ENCODE measurements at regions not wholly inside any gene's neighbourhood (a gene's known extent, or its start where the extent isn't known, plus 50 kb on each side); places are given as distances from the start of the nearest gene placed in this dataset.
"Not testable (repeated sequence)": the region's sequence is repeated elsewhere in the genome, so short reads cannot be mapped to it uniquely, and the experiment has no call there.

GRCh38 chr10:9926881-9927280, 1090.8 kb upstream of the CELF2 start:
- DNase-seq (ENCODE audit: low read depth): no peak
- no peak for TF ChIP-seq CTCF (IDR thresholded peaks at IDR 0.05; ENCODE audit: low read length, missing control alignments)
- H3K4me3 ChIP-seq (replicated peaks; ENCODE audit: low read depth, low read length): no peak overlapping the region

GRCh38 chr10:9939716-9940115, 1078.0 kb upstream of the CELF2 start:
- no peak for DNase-seq (ENCODE audit: low read depth)
- H3K4me3 ChIP-seq (replicated peaks; ENCODE audit: low read depth, low read length): no peak overlapping the region
- no peak for TF ChIP-seq CTCF (IDR thresholded peaks at IDR 0.05; ENCODE audit: low read length, missing control alignments)

- no peak for DNase-seq (ENCODE audit: low read depth)
- no peak for TF ChIP-seq CTCF (IDR thresholded peaks at IDR 0.05; ENCODE audit: low read length, missing control alignments)
- H3K4me3 ChIP-seq (replicated peaks; ENCODE audit: low read depth, low read length): no peak overlapping the region
These were observed 1073.0 kb upstream of the CELF2 start for GRCh38 chr10:9944690-9945089.

- no peak for DNase-seq (ENCODE audit: low read depth)
- H3K4me3 ChIP-seq (replicated peaks; ENCODE audit: low read depth, low read length): no peak overlapping the region
- TF ChIP-seq CTCF (IDR thresholded peaks at IDR 0.05; ENCODE audit: low read length, missing control alignments): no peak
These were observed 1067.6 kb upstream of the CELF2 start for GRCh38 chr10:9950070-9950469.

- H3K4me3 ChIP-seq (replicated peaks; ENCODE audit: low read depth, low read length): no peak overlapping the region
- peak; percentile 72 for DNase-seq (ENCODE audit: low read depth)
- no peak for TF ChIP-seq CTCF (IDR thresholded peaks at IDR 0.05; ENCODE audit: low read length, missing control alignments)
These were observed 1066.0 kb upstream of the CELF2 start for GRCh38 chr10:9951481-9952257.

- peak; percentile 84 for DNase-seq (ENCODE audit: low read depth)
- no peak overlapping the region for H3K4me3 ChIP-seq (replicated peaks; ENCODE audit: low read depth, low read length)
- TF ChIP-seq CTCF (IDR thresholded peaks at IDR 0.05; ENCODE audit: low read length, missing control alignments): no peak
These were observed 1060.3 kb upstream of the CELF2 start for GRCh38 chr10:9957351-9957750.

- H3K4me3 ChIP-seq (replicated peaks; ENCODE audit: low read depth, low read length): not testable (repeated sequence)
These were observed 1059.8 kb upstream of the CELF2 start for GRCh38 chr10:9957876-9958275.

More at GRCh38 chr10:9957876-9958275, 1059.8 kb upstream of the CELF2 start:
- DNase-seq (ENCODE audit: low read depth): not testable (repeated sequence)
